Keratinocyte (primary cell): ENCODE measurements at regions not wholly inside any gene's neighbourhood (a gene's known extent, or its start where the extent isn't known, plus 50 kb on each side); places are given as distances from the start of the nearest gene placed in this dataset.

ENCODE experiments used
- EZH2 ChIP-seq: IDR thresholded peaks from one replicate; pipeline ENCODE4 v1.6.1; 2012; ENCODE audit warnings: inconsistent platforms, mild to moderate bottlenecking, low read length, moderate library complexity
- TF ChIP-seq, protein P1 (sequence below), 3 experiments: IDR thresholded peaks in 1 of 3; conservative IDR thresholded peaks in 1 of 3; optimal IDR thresholded peaks in 1 of 3; 2 replicates in 2 of 3; 3 replicates in 1 of 3; pipeline versions ENCODE3 to v1.5.1; 2011; ENCODE audit warnings: low read length in 3 of 3, mild to moderate bottlenecking in 3 of 3, moderate library complexity in 2 of 3, control low read depth in 1 of 3, inconsistent platforms in 1 of 3; ENCODE audit not compliant: insufficient read depth in 2 of 3; ENCODE audit errors: extremely low read depth in 1 of 3

DNA sequence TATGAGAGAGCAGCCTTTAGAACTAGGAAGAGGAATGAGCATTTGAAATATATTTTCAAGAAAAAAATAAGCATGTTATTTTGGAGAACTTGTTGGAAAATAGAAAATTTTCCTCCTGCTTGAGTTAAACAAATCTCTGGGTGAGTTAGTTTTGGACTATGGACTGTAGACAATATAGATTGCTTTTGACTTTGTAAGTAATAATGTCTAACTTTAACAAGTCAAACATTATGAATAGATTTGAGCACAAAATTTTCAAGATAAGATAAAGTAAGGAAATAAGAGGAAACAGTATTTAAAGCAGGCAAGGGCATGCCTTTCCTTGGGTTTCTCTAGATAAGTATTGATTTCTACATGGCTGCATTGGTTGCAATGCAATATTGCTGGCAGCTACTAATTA is 360.8 kb downstream of the LMO4 start:
- TF ChIP-seq, protein P1, sequence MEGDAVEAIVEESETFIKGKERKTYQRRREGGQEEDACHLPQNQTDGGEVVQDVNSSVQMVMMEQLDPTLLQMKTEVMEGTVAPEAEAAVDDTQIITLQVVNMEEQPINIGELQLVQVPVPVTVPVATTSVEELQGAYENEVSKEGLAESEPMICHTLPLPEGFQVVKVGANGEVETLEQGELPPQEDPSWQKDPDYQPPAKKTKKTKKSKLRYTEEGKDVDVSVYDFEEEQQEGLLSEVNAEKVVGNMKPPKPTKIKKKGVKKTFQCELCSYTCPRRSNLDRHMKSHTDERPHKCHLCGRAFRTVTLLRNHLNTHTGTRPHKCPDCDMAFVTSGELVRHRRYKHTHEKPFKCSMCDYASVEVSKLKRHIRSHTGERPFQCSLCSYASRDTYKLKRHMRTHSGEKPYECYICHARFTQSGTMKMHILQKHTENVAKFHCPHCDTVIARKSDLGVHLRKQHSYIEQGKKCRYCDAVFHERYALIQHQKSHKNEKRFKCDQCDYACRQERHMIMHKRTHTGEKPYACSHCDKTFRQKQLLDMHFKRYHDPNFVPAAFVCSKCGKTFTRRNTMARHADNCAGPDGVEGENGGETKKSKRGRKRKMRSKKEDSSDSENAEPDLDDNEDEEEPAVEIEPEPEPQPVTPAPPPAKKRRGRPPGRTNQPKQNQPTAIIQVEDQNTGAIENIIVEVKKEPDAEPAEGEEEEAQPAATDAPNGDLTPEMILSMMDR (optimal IDR thresholded peaks at IDR 0.05 in 1 of 3, IDR thresholded peaks at IDR 0.05 in 1 of 3, conservative IDR thresholded peaks at IDR 0.05 in 1 of 3; ENCODE audit: extremely low read depth in 1 of 3, insufficient read depth in 2 of 3, low read length in 3 of 3) = no peak
- no peak for TF ChIP-seq EZH2
